ENCODE measurements at regions not wholly inside any gene's neighbourhood (a gene's known extent, or its start where the extent isn't known, plus 50 kb on each side); places are given as distances from the start of the nearest gene placed in this dataset.
"Not testable (repeated sequence)": the region's sequence is repeated elsewhere in the genome, so short reads cannot be mapped to it uniquely, and the experiment has no call there.

GRCh38 chr6:16822975-16823717 lies 61.9 kb upstream of the ATXN1 start:
- no peak for DNase-seq

DNA sequence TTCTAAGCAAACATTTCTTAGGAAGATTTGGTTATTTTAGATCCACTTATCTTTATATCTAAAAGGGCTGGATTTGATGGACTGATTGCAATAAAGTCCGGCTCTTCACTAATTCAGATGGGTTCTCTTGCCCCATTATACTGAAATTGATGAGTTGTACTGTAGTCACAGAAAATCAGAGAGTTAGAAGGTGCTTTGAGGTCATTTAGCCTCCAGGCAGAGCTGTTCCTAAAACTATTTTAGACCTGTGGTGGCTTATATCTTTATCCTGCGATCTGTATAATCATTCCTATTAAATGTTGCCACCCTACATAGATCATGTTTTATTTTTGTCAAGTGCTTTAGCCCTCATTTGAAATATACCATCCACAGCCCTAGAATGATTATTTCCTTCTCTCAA lies 61.3 kb upstream of the ATXN1 start:
- DNase-seq = no peak

- DNase-seq = no peak
These were observed 60.6 kb upstream of the ATXN1 start for GRCh38 chr6:16821834-16822264.

DNA sequence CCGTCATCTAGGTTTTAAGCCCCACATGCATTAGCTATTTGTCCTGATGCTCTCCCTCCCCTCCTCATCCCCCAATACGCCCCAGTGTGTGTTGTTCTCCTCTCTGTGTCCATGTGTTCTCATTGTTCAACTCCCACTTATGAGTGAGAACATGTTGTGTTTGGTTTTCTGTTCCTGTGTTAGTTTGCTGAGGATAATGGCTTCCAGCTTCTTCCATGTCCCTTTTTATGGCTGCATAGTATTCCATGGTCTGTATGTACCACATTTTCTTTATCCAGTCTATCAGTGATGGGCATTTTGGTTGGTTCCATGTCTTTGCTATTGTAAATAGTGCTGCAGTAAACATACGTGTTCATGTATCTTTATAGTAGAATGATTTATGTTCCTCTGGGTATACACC lies 59.0 kb upstream of the ATXN1 start:
- not testable (repeated sequence) for DNase-seq

DNA sequence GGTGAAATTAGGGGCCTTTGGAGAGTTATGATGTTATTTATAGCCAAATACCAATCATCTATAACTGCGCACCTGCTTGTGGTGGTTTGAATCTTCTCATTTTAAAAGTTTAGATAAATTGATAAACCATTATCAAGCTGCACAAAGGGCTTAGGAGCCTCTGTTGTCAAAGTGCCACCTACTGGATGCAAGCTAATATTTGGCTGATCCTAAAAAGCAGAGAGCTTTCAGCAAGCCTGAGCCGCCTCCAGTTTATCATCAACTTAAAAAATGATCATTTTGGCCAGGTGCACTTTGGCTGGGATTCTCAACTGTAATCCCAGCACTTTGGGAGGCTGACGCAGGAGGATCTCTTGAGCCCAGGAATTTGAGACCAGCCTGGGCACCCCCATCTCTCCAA lies 58.5 kb upstream of the ATXN1 start:
- DNase-seq = no peak

- DNase-seq = no peak
These were observed 57.8 kb upstream of the ATXN1 start for GRCh38 chr6:16818992-16819626.

DNA sequence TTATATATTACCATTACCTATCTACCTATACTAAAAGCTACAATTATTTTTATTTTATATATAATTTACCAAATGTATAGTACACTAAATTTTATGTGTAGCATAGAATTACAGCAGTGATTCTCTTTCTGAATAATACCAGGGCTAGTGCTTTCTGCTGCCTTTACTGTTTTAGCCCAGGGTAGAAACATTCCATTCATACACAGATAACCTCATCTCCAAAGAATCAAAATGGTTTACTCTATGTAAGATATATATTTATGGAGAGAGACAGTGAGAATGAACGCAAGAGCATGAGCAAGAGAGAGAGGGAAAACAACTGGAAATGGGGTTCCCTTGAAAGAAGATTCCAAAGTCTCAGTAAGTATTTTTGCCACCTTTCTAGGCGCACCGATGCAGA lies 56.3 kb upstream of the ATXN1 start:
- DNase-seq = no peak

- no peak for DNase-seq
These were observed 55.6 kb upstream of the ATXN1 start for GRCh38 chr6:16816891-16817290.

GRCh38 chr6:16812993-16813392 lies 51.7 kb upstream of the ATXN1 start:
- DNase-seq = no peak

- DNase-seq = no peak
These were observed 50.2 kb upstream of the ATXN1 start for GRCh38 chr6:16811277-16811979.

Data from NCI-H446 treated with DMSO at 0.1 percent for 48 hours (cell line).